Fibroblast of peridontal ligament (primary cell): ENCODE measurements at regions not wholly inside any gene's neighbourhood (a gene's known extent, or its start where the extent isn't known, plus 50 kb on each side); places are given as distances from the start of the nearest gene placed in this dataset.

Source experiments
- DNase-seq: peaks from one replicate; pipeline ENCODE4 v3.0.0-alpha.2; 2010; ENCODE audit errors: extremely low read depth

DNA sequence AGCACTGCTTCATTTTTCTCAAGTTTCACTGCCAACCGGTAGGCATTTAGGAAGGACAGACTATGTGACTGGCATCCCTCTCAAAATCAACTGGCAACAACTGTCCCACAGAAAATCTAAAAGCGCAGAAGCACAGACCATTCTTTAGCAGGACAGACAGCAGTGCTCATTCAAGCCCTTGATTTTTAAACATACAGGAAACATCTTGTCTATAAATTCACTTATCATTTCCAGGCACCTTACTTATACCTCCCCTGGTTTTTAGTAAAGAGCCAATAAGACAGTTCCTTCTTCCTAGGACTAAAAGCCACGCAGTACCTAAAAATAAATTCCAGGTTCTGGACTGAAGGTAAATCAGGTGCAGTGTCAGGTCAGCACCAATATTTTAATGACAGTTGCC, 343.2 kb upstream of the WWC1 start:
- DNase-seq, result no peak

- no peak for DNase-seq
These were observed 342.0 kb upstream of the WWC1 start for GRCh38 chr5:167949435-167949834.

GRCh38 chr5:167950126-167950721, 341.2 kb upstream of the WWC1 start:
- no peak for DNase-seq

DNA sequence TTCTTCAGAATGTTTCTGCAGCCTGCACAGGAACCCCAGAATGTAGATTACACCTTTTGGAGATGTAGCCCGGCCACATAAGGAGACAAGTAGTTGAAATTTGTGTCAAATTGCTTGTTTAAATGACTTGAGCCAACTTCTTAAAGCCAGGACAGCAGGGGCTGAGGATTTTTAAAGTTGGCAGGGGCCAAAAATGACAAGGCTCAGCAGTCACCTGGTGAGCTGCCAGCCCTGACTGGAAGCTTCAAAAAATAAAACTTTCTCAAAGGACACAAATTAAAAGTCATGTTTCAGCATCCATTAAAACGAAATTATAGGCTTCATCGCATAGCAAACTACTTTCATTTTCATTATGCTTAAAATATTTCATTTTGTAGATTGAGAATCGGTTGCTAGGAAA, 340.3 kb upstream of the WWC1 start:
- DNase-seq, result peak; percentile 12

DNA sequence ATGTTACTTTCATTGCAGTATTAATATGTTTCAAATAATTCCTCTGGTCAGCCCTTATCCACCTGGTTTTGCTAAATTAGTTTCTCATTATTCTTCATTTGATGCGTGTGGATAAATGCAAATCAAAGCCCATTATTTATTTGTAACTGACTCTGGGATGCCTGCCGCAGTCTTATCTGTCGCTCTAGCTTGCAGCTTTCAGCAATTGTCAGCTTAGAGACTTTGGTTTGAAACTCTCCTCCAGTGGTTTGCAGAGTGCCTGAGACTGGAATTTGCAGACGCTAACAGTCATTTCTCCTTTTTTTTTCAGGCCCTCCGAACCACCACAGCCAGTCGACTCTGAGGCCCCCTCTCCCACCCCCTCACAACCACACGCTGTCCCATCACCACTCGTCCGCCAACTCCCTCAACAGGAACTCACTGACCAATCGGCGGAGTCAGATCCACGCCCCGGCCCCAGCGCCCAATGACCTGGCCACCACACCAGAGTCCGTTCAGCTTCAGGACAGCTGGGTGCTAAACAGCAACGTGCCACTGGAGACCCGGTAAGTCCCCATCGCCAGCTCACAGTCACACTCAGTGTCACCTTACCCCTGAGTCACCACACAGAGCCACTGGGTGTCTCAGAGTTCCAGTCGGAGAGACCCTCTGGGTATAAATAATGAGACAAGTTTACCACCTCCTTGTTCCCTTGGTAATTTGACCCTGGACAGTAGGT, 339.0 kb upstream of the WWC1 start:
- DNase-seq, result no peak

- no peak for DNase-seq
These were observed 338.2 kb upstream of the WWC1 start for GRCh38 chr5:167953151-167953798.

DNA sequence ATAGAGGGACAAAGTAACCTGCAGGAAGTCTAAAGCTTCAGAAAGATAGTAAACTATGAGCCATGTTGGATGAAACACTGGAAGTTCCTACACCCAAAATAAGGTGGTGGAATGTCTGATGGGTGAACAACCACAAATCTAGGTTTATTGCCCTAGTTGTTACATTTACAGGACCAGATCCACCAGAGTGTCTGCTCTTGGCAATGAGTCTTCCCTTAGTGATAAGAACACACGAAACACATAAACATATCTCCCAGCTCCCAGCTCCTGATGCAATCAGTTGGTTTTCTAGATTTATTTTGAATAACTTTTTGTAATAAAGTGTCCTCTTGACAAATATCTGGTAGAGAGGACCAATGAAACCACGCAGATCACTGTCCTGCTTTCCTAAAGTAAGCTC, 329.7 kb upstream of the WWC1 start:
- DNase-seq, result no peak

GRCh38 chr5:167964529-167964928, 326.9 kb upstream of the WWC1 start:
- no peak for DNase-seq

GRCh38 chr5:167965710-167966109, 325.7 kb upstream of the WWC1 start:
- DNase-seq, result no peak

- no peak for DNase-seq
These were observed 324.5 kb upstream of the WWC1 start for GRCh38 chr5:167966979-167967378.

DNA sequence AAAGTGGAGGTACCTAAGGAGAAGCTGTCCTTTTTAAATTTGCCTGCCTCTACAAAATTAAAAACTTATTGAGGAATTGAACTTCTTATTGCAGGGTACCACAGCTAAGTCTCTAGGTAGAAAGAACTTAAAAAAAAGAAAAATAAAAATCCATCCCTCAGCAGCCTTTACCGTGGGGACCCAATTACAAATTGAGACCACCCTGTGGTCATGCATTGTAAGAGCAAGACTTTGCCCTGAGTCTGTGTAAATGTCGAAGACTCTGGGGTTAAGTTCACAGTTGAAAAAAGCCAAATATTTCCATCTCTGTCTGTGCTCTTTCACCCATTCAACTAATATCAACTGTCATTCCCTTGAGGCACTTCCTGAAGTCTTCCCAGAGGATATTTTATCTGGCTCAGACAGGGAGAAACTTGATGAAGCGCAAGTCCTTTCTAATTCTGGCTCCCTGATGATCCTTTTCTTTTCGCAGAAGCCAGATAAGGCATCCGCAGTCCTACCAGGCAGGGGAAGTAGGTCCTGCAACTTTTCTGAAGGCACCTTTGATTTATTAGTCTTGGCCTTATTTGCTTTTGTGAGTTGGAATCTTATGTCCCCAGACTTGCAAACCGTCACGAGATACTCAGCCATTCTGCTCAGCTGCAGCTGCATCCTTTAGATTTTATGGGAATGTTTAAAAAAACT, 323.8 kb upstream of the WWC1 start:
- no peak for DNase-seq

GRCh38 chr5:167968837-167969236, 322.6 kb upstream of the WWC1 start:
- no peak for DNase-seq

- peak; percentile 12 for DNase-seq
These were observed 321.4 kb upstream of the WWC1 start for GRCh38 chr5:167969998-167970397.

DNA sequence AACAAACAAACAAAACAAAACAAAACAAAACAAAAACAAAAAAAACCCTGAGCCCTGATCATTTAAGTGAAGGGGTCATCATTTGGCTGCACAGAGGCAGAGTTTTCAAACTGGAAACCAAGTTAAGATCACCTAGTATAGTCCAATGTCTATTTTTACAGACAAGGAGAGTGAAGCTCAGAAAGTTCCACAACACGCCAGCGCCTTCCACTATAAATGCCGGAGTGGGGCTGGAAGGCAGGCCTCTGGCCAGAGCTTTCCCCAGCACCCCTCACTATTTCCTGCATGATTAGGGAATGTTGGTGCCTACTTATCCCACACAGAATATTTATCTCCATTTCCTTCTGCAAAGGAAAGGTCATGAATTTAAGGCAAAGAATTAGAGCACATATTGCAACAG, 319.7 kb upstream of the WWC1 start:
- no peak for DNase-seq

DNA sequence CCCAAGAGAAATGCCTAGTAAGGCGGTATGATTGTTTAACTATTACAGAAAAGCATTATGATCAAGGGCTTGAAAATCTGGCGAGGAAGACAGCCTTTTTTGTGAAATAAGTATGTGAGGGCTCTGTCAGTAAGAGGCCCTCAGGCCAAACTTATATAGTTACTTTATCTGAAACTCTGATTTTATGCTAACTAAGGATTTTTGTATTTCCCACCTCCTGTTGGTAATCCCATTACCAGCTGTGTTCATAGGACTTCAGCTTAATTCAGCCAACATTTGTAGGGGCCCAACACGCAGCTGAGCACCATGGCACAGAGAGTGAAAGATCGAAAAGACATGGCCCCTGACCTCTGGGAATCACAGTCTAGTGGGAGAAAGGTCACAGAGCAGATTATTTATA, 318.3 kb upstream of the WWC1 start:
- DNase-seq, result no peak

DNA sequence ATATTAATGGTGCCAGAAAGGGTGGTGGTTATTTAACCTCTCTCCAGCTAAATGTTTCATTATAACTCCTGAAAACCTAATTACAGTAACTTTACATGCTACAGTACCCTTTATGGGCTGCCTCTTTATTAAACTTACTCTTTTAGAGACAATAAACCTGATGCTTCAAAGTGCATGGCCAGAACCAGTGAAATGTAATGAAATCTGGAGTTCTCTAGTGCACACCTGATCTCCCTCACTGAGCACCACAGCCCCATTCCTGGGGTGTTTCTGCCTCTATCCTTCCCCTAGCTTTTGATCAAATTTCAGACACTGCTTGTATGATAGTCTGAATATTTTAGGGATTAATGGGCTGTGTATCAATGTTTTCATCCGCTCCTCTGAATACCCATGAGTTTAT, 306.5 kb upstream of the WWC1 start:
- DNase-seq, result no peak

- no peak for DNase-seq
These were observed 306.1 kb upstream of the WWC1 start for GRCh38 chr5:167985373-167985772.

DNA sequence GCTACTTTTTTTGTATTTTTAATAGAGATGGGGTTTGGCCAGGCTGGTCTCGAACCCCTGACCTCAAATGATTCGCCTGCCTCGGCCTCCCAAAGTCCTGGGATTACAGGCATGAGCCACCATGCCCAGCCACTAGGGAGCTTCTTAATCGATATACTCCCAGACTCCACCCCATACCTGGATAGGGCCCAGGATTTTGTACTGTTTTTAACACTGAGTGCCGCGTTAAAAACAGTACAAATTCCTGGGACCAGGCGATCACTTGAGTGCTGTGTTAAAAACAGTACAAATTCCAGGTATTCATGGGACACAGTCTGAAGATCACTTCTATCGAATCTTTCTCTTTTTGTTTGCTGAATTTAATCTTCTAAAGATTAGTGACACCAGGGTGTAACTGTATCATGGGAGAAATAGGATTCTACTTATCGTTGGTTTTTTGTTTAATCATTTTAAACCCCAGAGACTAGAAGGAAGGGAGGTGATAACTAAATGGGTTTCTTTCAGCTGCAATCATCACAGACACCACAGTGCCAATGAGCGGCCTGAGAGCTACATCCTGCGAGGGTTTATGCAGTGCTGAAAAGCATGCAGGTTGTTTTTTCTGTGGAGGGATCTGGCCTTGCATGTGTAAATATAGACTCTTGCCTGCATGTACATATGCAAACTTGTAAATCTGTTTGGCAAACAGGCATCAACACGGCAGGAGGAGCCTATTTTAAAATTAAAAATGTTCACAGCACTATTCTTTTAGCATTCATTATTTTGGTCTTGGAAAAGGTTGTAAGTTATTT, 303.8 kb upstream of the WWC1 start:
- DNase-seq, result no peak

- DNase-seq, result no peak
These were observed 298.6 kb upstream of the WWC1 start for GRCh38 chr5:167992868-167993267.

- DNase-seq, result no peak
These were observed 297.7 kb upstream of the WWC1 start for GRCh38 chr5:167993771-167994170.

DNA sequence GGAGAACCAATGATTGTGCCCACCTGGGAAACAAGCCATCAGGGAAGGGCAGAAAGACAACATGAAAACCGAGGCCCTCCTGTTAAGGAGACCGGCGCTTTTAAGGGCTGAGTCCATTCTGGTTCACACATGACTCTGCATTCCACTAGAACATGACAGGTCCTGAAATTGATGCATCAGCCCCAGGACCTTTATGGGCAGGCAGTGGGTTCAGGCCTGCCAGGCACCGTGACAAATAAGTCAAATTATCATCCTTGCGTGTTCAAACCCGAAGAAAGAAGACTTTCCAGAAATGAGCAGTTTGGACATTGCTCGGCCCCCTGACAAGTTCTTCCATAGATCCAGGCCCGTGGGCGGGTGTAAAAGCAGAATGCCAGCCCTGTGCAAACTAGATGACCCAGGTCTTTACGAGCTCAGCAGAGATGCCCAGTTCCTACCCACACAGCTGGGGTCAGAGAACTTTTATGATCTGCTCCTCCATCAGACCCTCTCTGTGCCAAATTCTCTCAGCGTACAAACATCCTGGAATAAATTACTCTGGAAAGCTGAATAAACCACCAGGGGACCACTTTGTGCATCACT, 295.5 kb upstream of the WWC1 start:
- DNase-seq, result no peak
